ENCODE measurements at regions not wholly inside any gene's neighbourhood (a gene's known extent, or its start where the extent isn't known, plus 50 kb on each side); places are given as distances from the start of the nearest gene placed in this dataset.
"Not testable (repeated sequence)": the region's sequence is repeated elsewhere in the genome, so short reads cannot be mapped to it uniquely, and the experiment has no call there.

DNA sequence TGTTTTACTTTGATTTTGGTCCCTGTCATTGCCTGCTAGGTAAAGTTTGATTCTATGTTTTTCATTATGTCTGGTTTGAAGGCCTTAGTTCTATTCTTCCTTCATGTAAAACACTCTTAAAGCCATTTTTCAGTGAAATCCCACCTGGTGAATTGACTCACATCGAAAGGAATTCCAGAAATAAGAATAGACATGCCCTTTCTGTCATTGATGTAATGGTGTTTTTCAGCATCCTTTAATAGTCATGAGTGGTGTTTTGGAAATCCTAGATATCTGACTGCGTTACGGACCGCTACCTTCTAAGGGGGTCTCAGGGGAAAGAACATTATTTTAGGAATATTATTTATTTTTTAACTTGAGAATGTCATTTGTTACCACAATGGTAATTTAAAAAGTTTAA, 104.5 kb upstream of the ZEB2 start:
- no peak for DNase-seq (ENCODE audit: low read depth)

DNA sequence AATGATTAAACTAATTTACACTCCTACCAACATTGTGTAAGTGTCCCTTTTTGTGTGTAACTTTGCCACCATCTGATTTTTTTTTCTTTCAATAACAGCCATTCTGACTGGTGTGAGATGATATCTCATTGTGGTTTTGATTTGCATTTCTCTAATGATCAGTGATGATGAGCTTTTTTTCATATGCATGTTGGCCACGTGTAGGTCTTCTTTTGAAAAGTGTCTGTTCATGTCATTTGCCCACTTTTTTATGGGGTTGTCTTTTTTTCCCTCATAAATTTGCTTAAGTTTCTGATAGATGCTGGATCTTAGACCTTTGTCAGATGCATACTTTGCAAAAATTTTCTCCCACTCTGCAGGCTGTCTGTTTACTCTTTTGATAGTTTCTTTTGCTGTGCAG, 102.5 kb upstream of the ZEB2 start:
- DNase-seq (ENCODE audit: low read depth): not testable (repeated sequence)

DNA sequence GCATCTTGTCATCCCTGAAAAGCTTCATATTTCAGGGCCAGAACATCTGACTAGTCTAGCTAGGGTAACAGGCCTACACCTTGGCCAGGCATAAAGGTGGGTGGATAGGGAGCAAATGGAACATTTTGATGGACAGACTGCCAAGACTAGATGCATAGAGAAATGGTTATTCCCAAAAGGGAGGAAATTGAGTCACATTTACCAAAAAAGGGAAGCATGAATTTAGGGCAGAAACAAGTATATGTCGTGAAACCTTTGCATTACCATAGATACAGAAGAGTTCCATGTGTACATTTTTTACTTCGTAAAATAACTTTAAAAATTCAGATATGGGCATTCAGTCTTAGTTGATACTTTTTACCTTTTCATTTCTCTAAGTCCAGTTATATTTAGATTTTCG, 101.3 kb upstream of the ZEB2 start:
- no peak for DNase-seq (ENCODE audit: low read depth)

DNA sequence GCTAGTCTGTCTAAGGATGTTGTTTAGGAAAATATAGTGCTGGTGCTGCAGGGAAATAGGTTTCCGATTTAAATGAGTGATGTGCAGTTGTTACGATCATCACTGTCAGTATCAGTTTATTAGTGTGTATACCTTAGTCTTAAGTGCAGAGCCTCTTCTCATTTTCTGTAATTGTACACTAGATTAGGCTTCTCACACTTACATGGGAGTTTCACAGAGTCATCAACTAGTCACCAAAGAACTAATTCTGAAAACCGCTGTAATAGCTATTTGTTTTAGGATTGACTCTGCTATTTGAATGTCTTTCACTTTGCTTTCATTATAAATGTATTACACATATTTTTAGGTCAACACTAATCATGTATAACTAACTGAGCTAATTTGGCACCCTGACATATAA, 99.8 kb upstream of the ZEB2 start:
- DNase-seq (ENCODE audit: low read depth): no peak

DNA sequence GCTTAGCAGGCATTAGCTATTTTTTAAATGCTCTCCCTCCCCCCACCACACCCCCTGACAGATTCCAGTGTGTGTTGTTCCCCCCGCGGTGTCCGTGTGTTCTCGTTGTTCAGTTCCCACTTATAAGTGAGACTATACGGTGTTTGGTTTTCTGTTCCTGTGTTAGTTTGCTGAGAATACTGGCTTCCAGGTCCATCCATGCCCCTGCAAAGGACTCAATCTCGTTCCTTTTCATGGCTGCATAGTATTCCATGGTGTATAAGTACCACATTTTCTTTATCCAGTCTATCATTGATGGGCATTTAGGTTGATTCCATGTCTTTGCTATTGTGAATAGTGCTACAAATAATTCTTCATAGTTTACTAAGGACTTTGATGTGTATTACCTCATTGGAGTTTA, 97.3 kb upstream of the ZEB2 start:
- DNase-seq (ENCODE audit: low read depth): not testable (repeated sequence)

DNA sequence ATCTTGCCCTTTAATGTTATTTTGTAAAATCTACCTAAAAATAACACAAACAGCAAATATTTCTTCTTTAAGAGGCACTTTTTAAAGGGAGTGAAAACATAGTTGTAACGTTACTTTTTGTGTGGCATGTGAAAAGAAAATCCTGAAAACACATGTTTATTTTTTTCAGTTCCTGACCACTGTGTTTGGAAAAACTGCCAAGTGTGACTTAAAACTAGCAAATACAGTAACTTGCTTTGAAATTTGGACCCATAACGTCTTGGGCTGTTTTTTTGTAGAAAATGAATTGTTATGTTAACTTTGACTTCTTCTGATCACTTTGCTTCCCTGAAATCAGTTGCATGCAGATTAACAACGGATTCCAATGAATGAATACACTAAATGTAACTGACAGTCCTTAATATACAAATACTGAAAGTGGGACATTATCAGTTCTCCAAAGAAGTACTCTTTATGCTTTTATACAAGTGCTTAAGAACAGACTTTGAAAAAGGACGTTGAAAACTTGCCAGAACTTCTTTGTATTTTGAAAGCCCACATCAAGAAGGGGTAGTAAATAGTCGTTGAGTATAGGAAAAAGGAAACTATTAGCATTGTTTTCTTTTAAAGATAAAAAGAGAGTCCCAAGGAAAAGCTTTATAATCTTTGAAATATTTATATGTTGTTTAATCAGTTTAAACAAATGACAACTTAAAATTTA, 96.1 kb upstream of the ZEB2 start:
- DNase-seq (ENCODE audit: low read depth): peak; percentile 8

DNA sequence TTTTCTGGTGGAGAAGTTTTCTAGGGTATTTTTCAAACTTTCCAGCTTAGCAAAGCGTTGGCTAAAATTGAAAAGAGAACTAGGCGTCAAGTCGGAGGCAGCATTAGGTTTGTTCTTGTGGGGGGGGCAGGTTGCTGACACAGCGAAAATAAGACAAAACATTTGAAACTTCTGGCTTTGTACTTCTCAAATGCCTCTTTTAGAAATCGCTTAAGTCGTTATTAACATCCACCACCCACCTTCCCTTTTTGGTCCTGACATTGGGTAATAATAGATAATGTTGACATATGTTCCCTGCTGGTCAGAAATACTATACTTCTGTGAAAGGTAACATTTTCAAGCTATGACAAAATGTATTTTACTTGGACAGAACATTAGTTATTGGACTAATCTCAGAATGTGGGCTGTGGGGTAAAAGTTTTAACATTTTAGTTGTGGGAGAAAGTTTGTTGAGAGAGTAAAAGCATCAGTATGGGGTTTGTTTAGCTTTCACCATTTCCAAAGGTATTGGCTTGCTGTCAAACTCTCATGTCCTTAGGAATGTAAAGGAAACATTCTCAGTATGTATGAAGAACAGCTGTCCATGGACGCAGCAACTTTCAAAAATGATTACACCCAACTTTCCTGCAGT, 88.1 kb upstream of the ZEB2 start:
- peak; percentile 20 for DNase-seq (ENCODE audit: low read depth)

DNA sequence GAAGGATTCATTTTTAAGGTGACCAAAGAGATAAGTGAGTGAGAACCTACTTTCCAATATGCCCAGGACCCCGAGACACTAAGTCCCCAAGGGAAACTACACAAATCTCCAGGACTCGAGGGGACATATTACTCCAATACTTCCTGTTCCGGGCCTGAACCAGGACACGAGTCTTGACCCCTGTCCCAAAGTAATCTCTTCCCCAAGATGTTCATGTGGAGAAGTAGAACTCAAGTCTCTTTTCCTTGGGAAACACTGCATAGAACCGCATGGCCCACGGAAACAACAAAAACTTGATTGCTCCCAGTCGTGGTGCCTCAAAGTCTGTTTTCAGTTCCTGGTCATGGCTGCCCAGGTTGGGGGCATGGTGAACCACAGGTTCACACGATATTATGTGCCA, 87.2 kb upstream of the ZEB2 start:
- DNase-seq (ENCODE audit: low read depth): no peak

DNA sequence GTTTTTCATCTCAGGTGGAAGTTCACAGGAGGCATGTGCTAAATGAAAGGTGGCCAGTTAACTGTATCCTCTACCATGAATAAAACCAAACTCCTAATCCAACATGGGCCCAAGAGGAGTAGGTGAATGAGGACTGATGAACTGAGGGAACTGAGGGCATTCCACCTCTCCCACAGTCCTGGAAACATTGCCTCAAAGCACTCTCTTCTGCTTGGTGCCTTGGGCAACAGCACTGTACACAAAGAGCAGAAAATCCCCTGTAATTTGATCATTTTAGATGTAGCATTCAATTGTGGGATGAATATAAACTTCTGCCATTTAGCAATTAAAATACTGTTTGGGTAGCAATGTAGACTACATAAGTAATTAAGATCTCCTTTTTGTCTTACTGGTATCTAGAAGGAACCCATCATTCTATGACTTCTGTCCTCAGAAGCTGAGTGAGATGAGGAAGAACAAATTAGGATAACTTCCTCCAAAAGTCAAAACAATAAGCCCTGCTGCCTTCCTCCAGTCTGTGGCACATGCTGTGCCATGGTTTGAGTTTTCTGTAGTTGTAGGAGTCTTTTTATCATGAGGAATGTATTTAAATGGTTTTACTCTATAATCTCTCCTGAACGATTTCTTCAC, 86.7 kb upstream of the ZEB2 start:
- no peak for DNase-seq (ENCODE audit: low read depth)

DNA sequence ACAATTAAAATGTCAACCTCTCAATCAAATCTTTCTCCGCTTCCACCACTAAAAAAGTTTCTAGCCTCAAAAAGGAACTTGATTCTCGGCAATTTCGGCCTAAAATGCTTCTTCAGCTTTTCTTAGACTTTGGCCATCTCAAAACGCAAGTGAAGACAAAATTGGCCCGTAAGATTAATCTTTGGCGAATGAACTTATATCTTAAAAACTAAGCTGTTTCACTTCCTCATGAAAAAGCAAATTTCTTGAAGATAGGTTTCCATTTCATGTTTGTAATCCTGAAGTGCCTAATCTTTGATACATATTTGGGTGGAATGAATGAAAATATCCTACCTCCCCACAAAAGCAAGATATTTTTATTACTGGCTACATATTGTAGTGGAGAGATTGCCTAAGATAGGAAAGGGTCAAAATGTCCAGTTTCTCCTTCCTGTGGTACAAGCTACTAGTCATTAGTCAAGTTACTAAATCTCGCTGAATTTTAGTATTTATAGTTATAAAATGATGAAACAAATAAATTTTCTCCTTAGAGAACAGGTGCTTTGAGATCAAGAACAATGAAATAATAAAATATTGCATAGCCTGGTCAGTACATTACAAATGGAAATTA, 85.4 kb upstream of the ZEB2 start:
- no peak for DNase-seq (ENCODE audit: low read depth)

DNA sequence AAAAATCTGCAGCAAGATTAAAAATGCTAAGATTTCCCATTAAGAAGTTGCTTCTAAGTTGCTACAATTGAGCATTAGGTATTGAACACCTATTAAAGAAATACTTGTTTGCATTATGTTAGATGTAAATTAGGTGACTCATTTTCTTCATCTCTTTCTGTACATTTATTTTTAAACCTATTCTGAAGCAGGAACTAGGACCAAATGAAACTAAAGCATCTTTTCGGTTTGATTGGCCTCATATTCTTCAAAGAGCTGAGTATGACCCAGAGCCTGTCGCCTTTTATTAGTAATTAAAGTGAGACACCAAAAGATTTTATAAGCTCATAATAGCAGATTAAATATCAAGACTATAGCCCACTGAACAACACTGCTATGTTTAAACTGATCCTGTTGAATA, 83.4 kb upstream of the ZEB2 start:
- DNase-seq (ENCODE audit: low read depth): no peak

DNA sequence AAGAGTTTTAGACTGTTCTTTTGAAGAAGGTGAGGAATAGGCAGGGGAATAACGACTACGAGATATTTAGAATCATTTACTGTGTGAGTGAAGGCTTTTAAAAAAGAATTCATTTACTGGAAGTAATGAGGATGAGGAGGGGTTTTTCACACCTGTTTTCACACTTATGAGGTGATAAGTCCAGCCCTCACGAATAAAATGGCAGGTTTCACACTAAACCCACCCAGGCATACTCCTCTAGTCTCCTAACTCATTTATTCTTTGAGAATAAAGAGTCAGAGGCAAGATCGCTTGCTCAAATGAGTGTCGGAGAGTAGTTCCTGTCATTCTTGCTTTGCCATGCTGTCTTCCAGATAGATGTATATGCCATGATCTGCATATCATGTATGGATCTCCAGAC, 79.0 kb upstream of the ZEB2 start:
- DNase-seq (ENCODE audit: low read depth): no peak

DNA sequence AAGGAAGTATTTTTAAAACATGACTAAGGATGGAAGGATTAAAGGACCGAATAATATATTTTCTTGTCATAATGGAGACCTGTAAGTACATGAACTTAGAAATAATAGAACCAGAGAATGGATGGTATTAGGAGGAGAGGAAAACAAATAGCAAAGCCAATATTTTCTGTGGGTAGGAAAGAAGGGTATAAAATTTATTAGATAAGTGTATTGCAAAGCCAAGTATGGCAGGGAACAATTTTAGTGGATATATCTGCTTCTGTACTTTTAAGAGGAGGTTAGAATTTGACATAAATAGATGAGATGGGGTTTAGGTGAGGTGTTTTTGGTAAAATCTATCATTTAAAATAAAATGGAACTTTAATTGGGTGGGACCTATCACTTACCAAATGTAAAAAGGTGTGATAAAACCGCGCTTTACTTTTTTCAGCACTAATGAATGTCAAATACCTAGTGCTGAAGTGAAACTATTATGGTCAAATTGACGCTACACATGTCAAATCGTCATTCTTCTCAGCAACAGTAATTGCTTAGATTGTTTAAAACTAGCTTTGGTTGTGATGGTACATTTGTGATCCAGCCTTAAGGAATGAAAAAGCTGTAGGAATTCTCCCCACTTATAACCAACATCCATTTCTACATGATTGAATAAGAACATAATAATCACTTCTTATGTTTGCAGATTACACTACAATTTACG, 78.1 kb upstream of the ZEB2 start:
- DNase-seq (ENCODE audit: low read depth): no peak

DNA sequence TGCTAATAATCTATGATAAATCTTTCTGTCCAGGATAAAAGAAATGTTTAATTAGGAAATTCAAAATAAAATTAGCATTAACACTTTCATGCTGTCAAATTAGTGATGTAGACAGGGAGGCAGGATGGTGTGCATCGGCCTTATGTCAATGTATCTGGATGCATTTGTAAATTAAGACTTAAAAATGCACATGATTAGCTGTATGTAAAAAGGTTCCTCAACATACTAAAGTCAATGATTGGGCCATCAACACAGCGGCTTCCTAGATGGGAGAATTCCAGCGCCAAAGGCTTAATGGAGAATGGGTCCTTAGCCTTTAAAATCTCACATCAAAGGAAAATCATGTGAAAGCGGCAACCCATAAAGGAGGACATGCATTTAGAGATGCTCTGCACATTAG, 77.5 kb upstream of the ZEB2 start:
- DNase-seq (ENCODE audit: low read depth): no peak

DNA sequence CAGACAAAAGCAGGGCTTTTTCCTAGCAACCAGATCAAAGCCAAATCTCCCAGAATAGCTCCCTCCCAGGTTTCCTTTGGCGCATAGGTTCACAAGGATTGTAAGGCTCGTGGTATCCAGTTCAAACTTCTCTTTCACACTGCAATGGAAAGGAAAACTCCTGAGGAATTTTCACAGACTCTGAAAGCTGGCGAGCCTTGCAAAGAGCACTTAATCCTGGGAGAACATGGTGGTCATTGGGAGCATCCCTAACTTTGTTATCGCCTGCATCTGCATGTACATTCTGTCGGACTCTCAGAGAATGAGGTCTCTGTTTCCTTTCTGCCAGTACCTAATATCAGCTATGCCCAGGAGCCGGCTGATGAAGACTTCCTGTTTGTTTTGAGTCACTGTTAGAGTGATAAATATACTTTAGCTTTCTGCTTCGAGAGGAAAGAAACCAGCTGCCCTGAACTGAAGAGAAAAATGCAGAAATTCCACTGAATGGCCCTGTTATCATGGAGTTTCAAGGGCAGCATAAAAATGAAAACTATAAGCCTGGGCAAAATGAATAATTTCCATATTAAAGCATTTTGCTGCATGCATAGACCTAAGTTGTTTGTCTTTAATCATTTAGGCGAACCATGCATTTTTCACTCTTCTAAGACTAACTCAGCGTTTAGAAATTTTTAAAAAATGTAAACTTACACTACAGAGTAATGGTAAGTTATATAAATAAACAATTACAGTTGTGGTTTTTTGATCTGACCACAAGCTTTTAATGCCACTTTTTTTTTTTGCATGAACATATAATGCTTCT, 76.4 kb upstream of the ZEB2 start:
- peak; percentile 73 for DNase-seq (ENCODE audit: low read depth)

DNA sequence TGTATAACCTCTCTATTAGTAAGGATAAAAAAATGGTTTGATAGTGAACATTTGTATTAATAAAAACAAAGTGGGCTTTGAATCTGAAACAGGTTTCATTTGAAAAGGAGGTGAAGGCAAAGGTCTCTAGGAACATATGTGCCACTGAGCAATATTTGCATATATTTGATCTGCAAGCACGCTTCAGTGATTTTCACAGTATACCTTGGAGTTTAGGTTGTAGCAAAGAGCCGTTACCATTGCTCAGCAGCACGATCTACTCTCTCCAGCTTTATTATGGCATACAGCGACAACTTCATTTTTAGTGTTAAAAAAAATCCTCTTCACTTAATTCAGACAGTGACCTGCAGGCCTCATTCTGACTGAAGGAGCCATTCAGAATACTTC, 75.8 kb upstream of the ZEB2 start:
- DNase-seq (ENCODE audit: low read depth): no peak

DNA sequence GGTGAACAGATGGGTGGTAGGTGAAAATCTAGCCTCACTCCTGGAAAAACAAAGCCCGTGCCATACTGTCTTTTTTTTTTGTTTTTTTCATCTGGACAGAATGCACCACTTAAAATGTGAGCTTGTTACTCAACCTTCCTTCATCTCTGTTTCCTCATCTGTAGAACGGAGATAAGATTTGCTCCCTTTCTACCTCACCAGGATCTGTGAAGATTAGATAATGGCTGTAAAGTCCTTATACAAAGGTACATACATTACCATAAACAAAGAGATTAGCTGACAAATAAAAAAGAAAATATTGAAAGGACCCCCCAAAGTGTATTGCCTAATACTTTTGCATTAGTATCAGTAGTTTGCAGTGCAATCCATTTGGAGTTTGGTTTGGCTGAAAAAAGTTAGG, 75.4 kb upstream of the ZEB2 start:
- DNase-seq (ENCODE audit: low read depth): no peak

DNA sequence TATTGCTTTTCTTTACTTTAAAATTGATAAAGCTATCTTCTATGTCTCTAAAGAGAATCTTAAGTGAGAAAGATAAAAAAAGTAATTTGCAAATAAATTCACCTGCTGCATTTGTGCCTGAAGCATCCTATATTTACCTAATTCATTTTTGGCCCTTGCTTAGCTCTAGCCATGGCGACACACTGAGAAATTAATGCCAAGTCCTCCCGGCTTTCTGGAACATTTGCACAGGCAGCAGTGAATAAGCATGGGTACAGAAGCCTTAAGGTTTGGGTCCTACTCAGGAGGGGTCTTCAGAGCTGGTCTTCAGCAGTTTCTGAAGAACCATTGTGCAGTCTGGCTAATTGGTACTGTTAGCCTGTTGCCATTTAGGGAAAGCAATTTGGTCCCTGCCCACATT, 73.9 kb upstream of the ZEB2 start:
- no peak for DNase-seq (ENCODE audit: low read depth)

DNA sequence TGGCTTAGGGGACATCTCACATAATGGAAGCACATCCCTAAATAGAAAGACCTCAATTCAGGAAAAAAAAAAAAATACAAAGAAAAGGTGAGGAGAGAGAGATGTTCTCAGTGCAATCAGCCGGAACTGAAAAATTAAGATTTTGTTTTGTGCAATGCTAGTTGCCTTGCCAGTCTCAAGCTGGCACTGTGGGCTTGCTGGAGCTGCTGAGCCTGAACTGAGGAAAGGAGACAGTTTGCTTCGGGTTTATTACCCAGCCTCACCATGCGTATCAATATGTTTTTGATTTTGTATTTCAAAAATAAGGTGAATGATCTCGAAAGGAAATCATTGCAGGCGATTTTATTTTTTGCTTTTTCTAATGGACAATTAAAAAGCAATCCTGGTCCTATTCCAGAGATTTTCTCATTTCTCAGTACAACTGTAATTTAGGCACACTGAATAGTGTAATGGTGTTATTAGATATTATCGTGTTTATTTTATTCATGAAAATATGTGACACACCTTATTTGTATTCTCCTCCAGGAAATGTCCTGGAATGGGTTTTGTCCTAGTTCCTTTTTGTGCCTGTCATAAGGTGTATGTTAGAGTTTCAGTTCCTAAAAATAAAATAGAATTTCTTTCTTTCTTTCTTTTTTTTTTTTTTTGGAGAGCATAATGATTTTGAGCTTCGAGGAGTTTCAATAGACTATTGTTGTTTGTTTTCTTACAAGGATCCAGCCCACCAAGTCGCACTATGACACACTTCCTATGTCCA, 72.8 kb upstream of the ZEB2 start:
- DNase-seq (ENCODE audit: low read depth): no peak

DNA sequence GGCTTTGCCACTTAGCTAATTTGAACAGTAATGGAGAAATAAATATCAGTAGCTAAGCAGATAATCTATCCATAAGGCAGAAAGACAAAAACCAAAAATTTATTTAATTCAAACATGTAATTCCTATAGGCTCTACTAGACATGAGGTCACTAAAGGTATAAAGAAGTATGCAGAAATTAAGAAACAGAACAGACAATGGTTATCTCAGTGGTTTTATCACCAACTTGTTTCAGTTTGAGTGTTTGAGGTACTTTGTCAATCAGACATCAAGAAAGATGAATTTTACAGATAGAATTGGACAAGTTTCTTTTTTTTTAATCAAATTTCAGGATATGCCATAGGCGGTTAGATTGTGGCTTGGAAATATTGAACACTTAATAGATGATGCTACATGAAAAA, 67.4 kb upstream of the ZEB2 start:
- DNase-seq (ENCODE audit: low read depth): no peak

DNA sequence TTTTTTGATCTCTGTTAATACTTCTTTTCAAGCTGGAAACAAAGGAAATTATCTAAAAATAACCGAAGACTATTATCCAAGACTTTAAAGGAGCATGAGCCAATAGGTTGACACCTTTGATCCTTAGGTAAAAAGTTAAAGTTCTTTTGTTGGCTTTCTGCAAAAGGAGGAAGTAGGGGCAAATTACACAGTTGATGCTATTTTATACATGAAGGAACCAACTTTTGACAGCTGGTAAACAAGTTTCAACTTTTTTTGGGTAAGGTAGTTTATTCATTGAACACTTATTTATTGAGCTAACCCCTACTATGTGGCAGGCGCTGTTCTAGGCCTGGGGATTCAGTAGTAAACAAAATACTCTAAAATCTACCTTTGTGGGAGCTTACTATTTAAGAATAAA, 66.6 kb upstream of the ZEB2 start:
- no peak for DNase-seq (ENCODE audit: low read depth)

All from LHCN-M2 (cell line).